ENCODE measurements at regions not wholly inside any gene's neighbourhood (a gene's known extent, or its start where the extent isn't known, plus 50 kb on each side); places are given as distances from the start of the nearest gene placed in this dataset.

GRCh38 chr4:63583561-63583960, 825.7 kb downstream of the TECRL start:
- no peak for TF ChIP-seq CTCF (conservative IDR thresholded peaks at IDR 0.05; ENCODE audit: low read length)
- TF ChIP-seq EZH2phosphoT487 (IDR thresholded peaks at IDR 0.05; ENCODE audit: borderline replicate concordance, low read depth, low read length): no peak

Measured in OCI-LY7 (cell line).